B cell (primary cell): ENCODE measurements at regions not wholly inside any gene's neighbourhood (a gene's known extent, or its start where the extent isn't known, plus 50 kb on each side); places are given as distances from the start of the nearest gene placed in this dataset.

ENCODE experiments used
- ATAC-seq: fragments of 200-7000 bp; cut with Tn5 transposase; one replicate; pipeline ENCODE4 v1.10.0; 2021; ENCODE audit warnings: low read depth, mild to moderate bottlenecking, moderate number of reproducible peaks, moderate library complexity
- CTCF ChIA-PET: fragments of 350-600 bp; sonication (Branson Sonifier 250); formaldehyde crosslinking; loops from one replicate; lab custom pipeline; 2021; ENCODE audit warnings: antibody characterized with exemption, inconsistent platforms; lab: Charles Lee
- POLR2A ChIA-PET: fragments of 350-600 bp; sonication (Branson Sonifier 250); formaldehyde crosslinking; loops from one replicate; lab custom pipeline; 2021; ENCODE audit warnings: antibody characterized with exemption; lab: Charles Lee
- DNase-seq: peaks from one replicate; pipeline ENCODE4 v3.0.0; 2013
- H2AFZ ChIP-seq: 2 replicates; pipeline ENCODE4 v1.6.1; 2012; ENCODE audit warnings: mild to moderate bottlenecking, low read depth, low read length; ENCODE audit not compliant: insufficient read depth, poor library complexity, severe bottlenecking
- H3K27ac ChIP-seq, 2 donors: 1 replicate in 1 of 2; 2 replicates in 1 of 2; pipeline ENCODE4 v1.5.1; 2012 to 2013; ENCODE audit warnings: low read length in 2 of 2, mild to moderate bottlenecking in 2 of 2, moderate library complexity in 1 of 2
- H3K27me3 ChIP-seq, 4 experiments: fragments of 200-600 bp in 1 of 4; sonication (generic) in 1 of 4; replicated peaks in 1 of 4; 1 replicate in 2 of 4; 2 replicates in 2 of 4; pipeline versions ENCODE4 v1.6.1 to v1.7.0; 2013 to 2016; ENCODE audit warnings: low read length in 3 of 4, mild to moderate bottlenecking in 2 of 4, mixed read lengths in 1 of 4, moderate library complexity in 1 of 4; ENCODE audit not compliant: insufficient read depth in 4 of 4, control insufficient read depth in 3 of 4; ENCODE audit errors: control extremely low read depth in 1 of 4
- H3K36me3 ChIP-seq, 2 experiments: replicated peaks in 1 of 2; 1 replicate in 1 of 2; 2 replicates in 1 of 2; pipeline versions ENCODE4 v1.6.1 to v1.7.1; 2013; ENCODE audit warnings: low read length in 1 of 2; ENCODE audit not compliant: insufficient read depth in 2 of 2, control insufficient read depth in 1 of 2; ENCODE audit errors: control extremely low read depth in 1 of 2, extremely low read depth in 1 of 2
- H3K4me1 ChIP-seq, 2 donors: fragments of 200-600 bp in 1 of 2; sonication (generic) in 1 of 2; 1 replicate in 1 of 2; 2 replicates in 1 of 2; pipeline versions ENCODE4 v1.5.1 to v1.6.1; 2013 to 2017; ENCODE audit warnings: low read length in 2 of 2; ENCODE audit not compliant: control insufficient read depth in 2 of 2, insufficient read depth in 2 of 2
- H3K4me2 ChIP-seq: replicated peaks from 2 replicates; pipeline ENCODE3; 2012; ENCODE audit warnings: mild to moderate bottlenecking, low read depth, low read length; ENCODE audit not compliant: poor library complexity, severe bottlenecking
- H3K4me3 ChIP-seq, 5 experiments: fragments of 200-600 bp in 1 of 5; sonication (generic) in 1 of 5; 1 replicate in 3 of 5; 2 replicates in 2 of 5; pipeline versions ENCODE4 v1.5.1 to v1.7.0; 2011 to 2016; ENCODE audit warnings: low read length in 4 of 5, mild to moderate bottlenecking in 4 of 5, low read depth in 2 of 5, control low read depth in 1 of 5, moderate library complexity in 1 of 5; ENCODE audit not compliant: insufficient read depth in 1 of 5; ENCODE audit errors: control extremely low read depth in 1 of 5, extremely low read depth in 1 of 5
- H3K79me2 ChIP-seq: fragments of 200-600 bp; sonication (generic); one replicate; pipeline ENCODE4 v1.6.0; 2016; ENCODE audit warnings: low read length; ENCODE audit not compliant: control insufficient read depth, insufficient read depth
- H3K9ac ChIP-seq: fragments of 200-600 bp; sonication (generic); 2 replicates; pipeline ENCODE4 v1.6.1; 2017; ENCODE audit warnings: mild to moderate bottlenecking, low read length, moderate library complexity
- H3K9me3 ChIP-seq, 3 donors: one replicate each; pipeline versions ENCODE4 v1.6.1 to v1.7.1; 2013; ENCODE audit warnings: low read length in 2 of 3; ENCODE audit not compliant: control insufficient read depth in 2 of 3, insufficient read depth in 1 of 3; ENCODE audit errors: control extremely low read depth in 1 of 3
- H4K20me1 ChIP-seq: 2 replicates; pipeline ENCODE4 v1.6.0; 2012; ENCODE audit warnings: mild to moderate bottlenecking, low read length; ENCODE audit not compliant: insufficient read depth, control insufficient read depth, poor library complexity, severe bottlenecking
- H3K27ac Mint-ChIP-seq: one replicate; pipeline ENCODE4 v1.8.0; 2021; ENCODE audit warnings: mixed read lengths
- H3K27me3 Mint-ChIP-seq: one replicate; pipeline ENCODE4 v1.8.0; 2021; ENCODE audit warnings: mixed read lengths
- H3K4me1 Mint-ChIP-seq: one replicate; pipeline ENCODE4 v1.8.0; 2021; ENCODE audit warnings: mixed read lengths
- H3K4me3 Mint-ChIP-seq: one replicate; pipeline ENCODE4 v1.8.0; 2021; ENCODE audit warnings: mixed read lengths
- H3K9me3 Mint-ChIP-seq: one replicate; pipeline ENCODE4 v1.8.0; 2022; ENCODE audit warnings: mixed read lengths; ENCODE audit not compliant: insufficient read depth
- EZH2 ChIP-seq: IDR thresholded peaks from 2 replicates; pipeline ENCODE4 v1.6.1; 2012; ENCODE audit warnings: borderline replicate concordance, low read depth, mild to moderate bottlenecking, moderate library complexity, low read length; ENCODE audit not compliant: insufficient read depth, poor library complexity, severe bottlenecking
- WGBS: methylation state at CpG from one replicate; pipeline ENCODE4 v1.1.5; 2013; ENCODE audit warnings: missing lambda C conversion rate; ENCODE audit not compliant: insufficient coverage; 5-methylcytosine and 5-hydroxymethylcytosine counted together
- intact Hi-C: fragments of 100-400 bp; cut with micrococcal nuclease; formaldehyde crosslinking; loops from one replicate; pipeline ENCODE4 v1.10.0; 2022
- TF ChIP-seq, protein P1 (sequence below): fragments of 200-600 bp; IDR thresholded peaks from one replicate; pipeline ENCODE4 v1.8.0; 2022; ENCODE audit warnings: antibody characterized with exemption, mild to moderate bottlenecking

DNA sequence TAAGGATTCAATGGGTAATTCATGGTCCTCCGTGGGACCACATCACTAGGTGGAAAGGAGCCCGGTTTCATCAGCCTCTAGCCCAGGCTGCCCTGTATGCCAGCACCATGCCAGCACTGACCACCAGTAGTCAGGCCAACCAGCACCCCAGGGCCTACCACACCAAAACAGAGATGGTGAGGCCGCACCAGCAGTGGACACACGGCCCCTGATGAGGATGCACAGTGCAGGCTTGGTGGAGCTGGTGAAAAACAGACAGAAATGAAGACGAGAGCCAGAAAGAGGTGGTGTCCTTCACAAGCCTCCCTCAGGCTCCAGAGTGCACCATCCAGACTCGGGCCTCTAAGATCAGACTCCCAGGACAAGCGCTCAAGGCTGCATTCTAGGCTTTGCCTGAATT lies 128.2 kb downstream of the MED10 start:
- no peak overlapping the region for H3K4me3 Mint-ChIP-seq
- Histone ChIP-seq H4K20me1 (no peaks in the 10 kb centered on the region), H3K9me3 (peaks cover 0 to 8% (median 0%) of the 10 kb centered on the region in 3 donors), H2AFZ (no peak overlapping the region), H3K4me2 (no peak overlapping the region), H3K36me3 (no peaks in the 10 kb centered on the region), H3K79me2 (no peaks in the 10 kb centered on the region), H3K27me3 (no peaks in the 10 kb centered on the region), H3K4me1 (no peaks in the 10 kb centered on the region), H3K27ac (no peak overlapping the region), H3K4me3 (no peak overlapping the region), H3K9ac (no peak overlapping the region)
- TF ChIP-seq, protein P1, sequence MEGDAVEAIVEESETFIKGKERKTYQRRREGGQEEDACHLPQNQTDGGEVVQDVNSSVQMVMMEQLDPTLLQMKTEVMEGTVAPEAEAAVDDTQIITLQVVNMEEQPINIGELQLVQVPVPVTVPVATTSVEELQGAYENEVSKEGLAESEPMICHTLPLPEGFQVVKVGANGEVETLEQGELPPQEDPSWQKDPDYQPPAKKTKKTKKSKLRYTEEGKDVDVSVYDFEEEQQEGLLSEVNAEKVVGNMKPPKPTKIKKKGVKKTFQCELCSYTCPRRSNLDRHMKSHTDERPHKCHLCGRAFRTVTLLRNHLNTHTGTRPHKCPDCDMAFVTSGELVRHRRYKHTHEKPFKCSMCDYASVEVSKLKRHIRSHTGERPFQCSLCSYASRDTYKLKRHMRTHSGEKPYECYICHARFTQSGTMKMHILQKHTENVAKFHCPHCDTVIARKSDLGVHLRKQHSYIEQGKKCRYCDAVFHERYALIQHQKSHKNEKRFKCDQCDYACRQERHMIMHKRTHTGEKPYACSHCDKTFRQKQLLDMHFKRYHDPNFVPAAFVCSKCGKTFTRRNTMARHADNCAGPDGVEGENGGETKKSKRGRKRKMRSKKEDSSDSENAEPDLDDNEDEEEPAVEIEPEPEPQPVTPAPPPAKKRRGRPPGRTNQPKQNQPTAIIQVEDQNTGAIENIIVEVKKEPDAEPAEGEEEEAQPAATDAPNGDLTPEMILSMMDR = no peak
- no peak for TF ChIP-seq EZH2
- no peak for ATAC-seq
- ChIA-PET POLR2A (no interaction called here), CTCF (no interaction called here)
- WGBS = 83% methylated on average over 7 of the region's 7 CpGs
- H3K9me3 Mint-ChIP-seq = no peaks in the 10 kb centered on the region
- H3K27me3 Mint-ChIP-seq = peaks cover 3% of the 10 kb centered on the region
- no peak overlapping the region for H3K27ac Mint-ChIP-seq
- intact Hi-C loops = no loop called here
- peaks cover 1% of the 10 kb centered on the region for H3K4me1 Mint-ChIP-seq
- DNase-seq = no peak

DNA sequence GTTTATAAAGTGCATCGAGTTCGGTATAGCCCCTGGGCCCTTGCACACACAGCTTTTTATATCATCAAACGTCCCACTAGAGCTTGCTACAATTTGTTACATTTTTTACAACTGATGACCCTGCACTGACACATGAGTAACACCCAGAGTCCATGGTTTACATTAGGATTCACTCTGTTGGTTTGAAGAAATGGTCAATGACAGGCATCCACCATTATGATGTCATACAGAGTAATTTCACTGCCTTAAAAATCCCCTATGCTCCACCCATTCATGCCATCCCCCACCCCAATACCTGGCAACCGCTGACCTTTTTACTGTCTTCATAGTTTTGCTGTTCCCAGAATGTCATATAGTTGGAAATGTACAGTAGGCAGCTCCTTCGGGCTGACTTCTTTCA lies 130.2 kb downstream of the MED10 start:
- H2AFZ ChIP-seq = no peak overlapping the region
- H4K20me1 ChIP-seq = no peaks in the 10 kb centered on the region
- no peak overlapping the region for H3K9ac ChIP-seq
- Mint-ChIP-seq H3K27me3 (peaks cover 3% of the 10 kb centered on the region), H3K27ac (no peak overlapping the region), H3K9me3 (no peaks in the 10 kb centered on the region), H3K4me1 (peaks cover 1% of the 10 kb centered on the region), H3K4me3 (no peak overlapping the region)
- CTCF ChIA-PET = interaction anchor here (0.6 kb wide), 1 partner anchor 26 kb away, joined by 3 read pairs; no protein-coding TSS in a partner anchor
- H3K9me3 ChIP-seq = peaks cover 0 to 4% (median 0%) of the 10 kb centered on the region in 3 donors
- ATAC-seq (no peak), DNase-seq (no peak)
- POLR2A ChIA-PET = no interaction called here
- H3K27me3 ChIP-seq = no peaks in the 10 kb centered on the region
- H3K36me3 ChIP-seq = no peaks in the 10 kb centered on the region
- H3K4me1 ChIP-seq = no peaks in the 10 kb centered on the region
- intact Hi-C loops = no loop called here
- no CpG with 5 or more reads among the region's 5 CpGs for WGBS
- no peak overlapping the region for H3K4me3 ChIP-seq
- no peak for TF ChIP-seq EZH2
- TF ChIP-seq, protein P1 = no peak
- no peak overlapping the region for H3K27ac ChIP-seq
- H3K4me2 ChIP-seq = no peak overlapping the region
- H3K79me2 ChIP-seq = no peaks in the 10 kb centered on the region
